Left renal cortex interstitium (tissue), 4 donors: ENCODE measurements at regions not wholly inside any gene's neighbourhood (a gene's known extent, or its start where the extent isn't known, plus 50 kb on each side); places are given as distances from the start of the nearest gene placed in this dataset.
A peak's percentile ranks its signal among the peaks of the same experiment; 100 is the strongest.

Source experiments
- DNase-seq, 4 donors: peaks; one replicate each; pipeline ENCODE4 v3.0.0-alpha.2; 2013; ENCODE audit warnings: low read depth in 4 of 4, low spot score in 2 of 4, missing footprints in 1 of 4

- no peak for DNase-seq
Measured at GRCh38 chr13:72384186-72384823, 343.1 kb downstream of the MZT1 start.

- no peak for DNase-seq
Measured at GRCh38 chr13:72383646-72384045, 343.8 kb downstream of the MZT1 start.

- no peak for DNase-seq
Measured at GRCh38 chr13:72379581-72379980, 347.8 kb downstream of the MZT1 start.

- DNase-seq, result no peak
Measured at GRCh38 chr13:72368031-72368430, 359.4 kb downstream of the MZT1 start.

- no peak for DNase-seq
Measured at GRCh38 chr13:72346716-72347115, 380.7 kb downstream of the MZT1 start.

- DNase-seq, result no peak
Measured at GRCh38 chr13:72342364-72342763, 385.1 kb downstream of the MZT1 start.

- no peak for DNase-seq
Measured at GRCh38 chr13:72341904-72342303, 385.5 kb downstream of the MZT1 start.

- no peak for DNase-seq
Measured at GRCh38 chr13:72317346-72318109, 409.9 kb downstream of the MZT1 start.

GRCh38 chr13:72316716-72317115, 410.7 kb downstream of the MZT1 start:
- DNase-seq, result no peak

GRCh38 chr13:72315312-72315711, 412.1 kb downstream of the MZT1 start:
- no peak for DNase-seq

GRCh38 chr13:72314210-72314609, 413.2 kb downstream of the MZT1 start:
- no peak for DNase-seq

GRCh38 chr13:72313546-72313945, 413.9 kb downstream of the MZT1 start:
- no peak for DNase-seq

- DNase-seq, result peak in 2 of 4 donors; percentile 46 to 52
Measured at GRCh38 chr13:72303941-72304746, 423.3 kb downstream of the MZT1 start.

- no peak for DNase-seq
Measured at GRCh38 chr13:72296246-72296645, 429.2 kb upstream of the DACH1 start.

- no peak for DNase-seq
Measured at GRCh38 chr13:72295153-72295552, 428.1 kb upstream of the DACH1 start.

- DNase-seq, result no peak
Measured at GRCh38 chr13:72293206-72293605, 426.2 kb upstream of the DACH1 start.

- no peak for DNase-seq
Measured at GRCh38 chr13:72290962-72291681, 424.1 kb upstream of the DACH1 start.

- peak in 1 of 4 donors; percentile 12 for DNase-seq
Measured at GRCh38 chr13:72286421-72286820, 419.4 kb upstream of the DACH1 start.

GRCh38 chr13:72284791-72285190, 417.8 kb upstream of the DACH1 start:
- no peak for DNase-seq

GRCh38 chr13:72261732-72262131, 394.7 kb upstream of the DACH1 start:
- DNase-seq, result no peak

GRCh38 chr13:72259528-72259927, 392.5 kb upstream of the DACH1 start:
- DNase-seq, result no peak
